IMR-90 (cell line): ENCODE measurements at regions not wholly inside any gene's neighbourhood (a gene's known extent, or its start where the extent isn't known, plus 50 kb on each side); places are given as distances from the start of the nearest gene placed in this dataset.

Experiments
- ATAC-seq: fragments of 200-7000 bp; cut with Tn5 transposase; 2 replicates; pipeline ENCODE4 v1.9.1; 2020; ENCODE audit warnings: low read depth, mild to moderate bottlenecking, moderate library complexity
- BruUV-seq: library from RNA; stranded (reverse); fragments of 400-500 nt; replicated peaks from 2 replicates; lab custom pipeline; 2021; lab: Mats Ljungman, UMichigan
- CTCF ChIA-PET: fragments of 300-600 bp; formaldehyde crosslinking; extraction: SDS; loops from one replicate; lab custom pipeline; 2021; ENCODE audit warnings: antibody characterized with exemption; lab: Yijun Ruan, JAX
- POLR2A ChIA-PET: fragments of 300-600 bp; sonication (Branson Sonifier 250); formaldehyde crosslinking; loops from one replicate; lab custom pipeline; 2022; ENCODE audit warnings: antibody characterized with exemption; ENCODE audit not compliant: unreplicated experiment; lab: Charles Lee
- DNase-seq: peaks from one replicate; pipeline ENCODE4 v3.0.0; 2013
- H2AFZ ChIP-seq: replicated peaks from 2 replicates; pipeline ENCODE3; 2013; ENCODE audit warnings: low read length, mild to moderate bottlenecking; ENCODE audit not compliant: poor library complexity
- H2AK5ac ChIP-seq: 2 replicates; pipeline ENCODE4 v1.6.1; 2013; ENCODE audit warnings: low read depth, low read length, inconsistent platforms
- H2AK9ac ChIP-seq: replicated peaks from 2 replicates; pipeline ENCODE3; 2013; ENCODE audit warnings: mild to moderate bottlenecking, low read depth, low read length, moderate library complexity; ENCODE audit not compliant: poor library complexity
- H2BK120ac ChIP-seq: 2 replicates; pipeline ENCODE4 v1.6.1; 2013; ENCODE audit warnings: low read depth, low read length, inconsistent platforms
- H2BK15ac ChIP-seq: 3 replicates; pipeline ENCODE4 v1.6.1; 2013; ENCODE audit warnings: low read depth, low read length, inconsistent platforms
- H2BK20ac ChIP-seq: 2 replicates; pipeline ENCODE4 v1.6.1; 2013; ENCODE audit warnings: low read depth, mild to moderate bottlenecking, inconsistent platforms, low read length, moderate library complexity
- H2BK5ac ChIP-seq: 2 replicates; pipeline ENCODE4 v1.6.1; 2013; ENCODE audit warnings: mild to moderate bottlenecking, low read depth, low read length, inconsistent platforms; ENCODE audit not compliant: poor library complexity, severe bottlenecking
- H3K14ac ChIP-seq: replicated peaks from 2 replicates; pipeline ENCODE4 v1.6.1; 2013; ENCODE audit warnings: low read depth, low read length, inconsistent platforms
- H3K18ac ChIP-seq: 2 replicates; pipeline ENCODE4 v1.6.1; 2013; ENCODE audit warnings: low read depth, low read length, control low read depth
- H3K23ac ChIP-seq: 2 replicates; pipeline ENCODE4 v1.6.1; 2013; ENCODE audit warnings: low read depth, low read length, inconsistent platforms
- H3K27ac ChIP-seq: 2 replicates; pipeline ENCODE4 v1.5.1; 2013; ENCODE audit warnings: mild to moderate bottlenecking, control low read depth, low read length; ENCODE audit not compliant: insufficient read depth
- H3K27me3 ChIP-seq: 2 replicates; pipeline ENCODE4 v1.6.1; 2013; ENCODE audit warnings: low read length; ENCODE audit not compliant: control insufficient read depth, insufficient read depth
- H3K36me3 ChIP-seq: 2 replicates; pipeline ENCODE4 v1.6.1; 2013; ENCODE audit warnings: low read length, mixed read lengths; ENCODE audit not compliant: control insufficient read depth, insufficient read depth
- H3K4ac ChIP-seq: 2 replicates; pipeline ENCODE4 v1.6.1; 2013; ENCODE audit warnings: low read depth, low read length, inconsistent platforms
- H3K4me1 ChIP-seq: 2 replicates; pipeline ENCODE4 v1.6.1; 2013; ENCODE audit warnings: low read length, mixed read lengths; ENCODE audit not compliant: control insufficient read depth, insufficient read depth
- H3K4me2 ChIP-seq: 2 replicates; pipeline ENCODE4 v1.6.1; 2013; ENCODE audit warnings: low read depth, mild to moderate bottlenecking, control low read depth, low read length, moderate library complexity
- H3K4me3 ChIP-seq: 2 replicates; pipeline ENCODE4 v1.5.1; 2013; ENCODE audit warnings: low read depth, mild to moderate bottlenecking, control low read depth, low read length, moderate library complexity; ENCODE audit not compliant: insufficient read depth
- H3K56ac ChIP-seq: 2 replicates; pipeline ENCODE4 v1.6.1; 2013; ENCODE audit warnings: low read length, inconsistent platforms; ENCODE audit not compliant: insufficient read depth; ENCODE audit errors: extremely low read depth
- H3K79me1 ChIP-seq, 2 experiments: 2 replicates each; pipeline ENCODE4 v1.6.1; 2013; ENCODE audit warnings: low read length in 2 of 2, inconsistent platforms in 1 of 2, low read depth in 1 of 2
- H3K9ac ChIP-seq: 2 replicates; pipeline ENCODE4 v1.6.1; 2013; ENCODE audit warnings: low read depth, low read length, control low read depth
- H3K9me1 ChIP-seq: 2 replicates; pipeline ENCODE4 v1.6.1; 2013; ENCODE audit warnings: low read length, inconsistent platforms; ENCODE audit not compliant: insufficient read depth
- H3K9me3 ChIP-seq: 2 replicates; pipeline ENCODE4 v1.6.1; 2013; ENCODE audit warnings: low read length; ENCODE audit not compliant: control insufficient read depth, insufficient read depth
- H4K20me1 ChIP-seq: 2 replicates; pipeline ENCODE4 v1.6.1; 2013; ENCODE audit warnings: low read length, inconsistent platforms; ENCODE audit not compliant: insufficient read depth
- H4K5ac ChIP-seq: 2 replicates; pipeline ENCODE4 v1.6.1; 2013; ENCODE audit warnings: mild to moderate bottlenecking, low read depth, low read length, control low read depth
- H4K8ac ChIP-seq, 2 experiments: 2 replicates each; pipeline ENCODE4 v1.6.1; 2013; ENCODE audit warnings: low read depth in 2 of 2, low read length in 2 of 2, control low read depth in 1 of 2, inconsistent platforms in 1 of 2
- H4K91ac ChIP-seq: 2 replicates; pipeline ENCODE4 v1.6.1; 2013; ENCODE audit warnings: low read depth, low read length, inconsistent platforms; ENCODE audit not compliant: insufficient read depth
- BHLHE40 ChIP-seq: fragments of 150-350 bp; IDR thresholded peaks from 2 replicates; pipeline ENCODE4 v1.6.1; 2016; ENCODE audit warnings: mild to moderate bottlenecking, low read depth, low read length
- CEBPB ChIP-seq: IDR thresholded peaks from 2 replicates; pipeline ENCODE4 v1.6.1; 2012; ENCODE audit warnings: low read depth, low read length, improper control_type of control experiment
- CHD1 ChIP-seq: IDR thresholded peaks from 2 replicates; pipeline ENCODE4 v1.6.1; 2012; ENCODE audit warnings: low read depth, low read length, improper control_type of control experiment
- FOS ChIP-seq: fragments of 150-350 bp; IDR thresholded peaks from 2 replicates; pipeline ENCODE4 v1.6.1; 2016; ENCODE audit warnings: low read depth, low read length
- MAFK ChIP-seq: IDR thresholded peaks from 2 replicates; pipeline ENCODE4 v1.6.1; 2012; ENCODE audit warnings: low read depth, low read length, improper control_type of control experiment
- MAZ ChIP-seq: IDR thresholded peaks from 2 replicates; pipeline ENCODE4 v1.6.1; 2012; ENCODE audit warnings: low read depth, mild to moderate bottlenecking, low read length, improper control_type of control experiment, moderate library complexity, borderline replicate concordance
- MXI1 ChIP-seq: IDR thresholded peaks from 2 replicates; pipeline ENCODE4 v1.6.1; 2012; ENCODE audit warnings: low read depth, mild to moderate bottlenecking, low read length, moderate library complexity, borderline replicate concordance
- NFE2L2 ChIP-seq: fragments of 150-350 bp; IDR thresholded peaks from 2 replicates; pipeline ENCODE4 v1.6.1; 2016; ENCODE audit warnings: low read depth, mild to moderate bottlenecking, low read length
- POLR2A ChIP-seq: IDR thresholded peaks from 2 replicates; pipeline ENCODE4 v1.6.1; 2012; ENCODE audit warnings: mild to moderate bottlenecking, low read depth, low read length
- RAD21 ChIP-seq: IDR thresholded peaks from 2 replicates; pipeline ENCODE4 v1.6.1; 2012; ENCODE audit warnings: low read length, improper control_type of control experiment
- RCOR1 ChIP-seq: IDR thresholded peaks from 2 replicates; pipeline ENCODE4 v1.6.1; 2012; ENCODE audit warnings: mild to moderate bottlenecking, low read length, improper control_type of control experiment; ENCODE audit not compliant: insufficient replicate concordance
- RFX5 ChIP-seq: IDR thresholded peaks from 2 replicates; pipeline ENCODE4 v1.8.0; 2012; ENCODE audit warnings: low read depth, mild to moderate bottlenecking, low read length, moderate library complexity
- SMC3 ChIP-seq: fragments of 150-350 bp; IDR thresholded peaks from 2 replicates; pipeline ENCODE4 v1.6.1; 2016; ENCODE audit warnings: low read depth, mild to moderate bottlenecking, antibody characterized with exemption, low read length, moderate library complexity
- WGBS, 2 experiments: methylation state at CpG; one replicate each; pipeline versions ENCODE4 v1.1.5 to v1.1.7; 2013; ENCODE audit warnings: missing lambda C conversion rate in 2 of 2; ENCODE audit not compliant: insufficient read length in 1 of 2; ENCODE audit errors: extremely low coverage in 2 of 2; 5-methylcytosine and 5-hydroxymethylcytosine counted together
- dilution Hi-C: fragments of 300-500 bp; cut with HindIII; formaldehyde crosslinking; loops from one replicate; pipeline ENCODE4 v1.14.3; 2018; ENCODE audit warnings: low sequenced_read_pairs; ENCODE audit not compliant: unreplicated experiment
- in situ Hi-C: fragments of 300-500 bp; cut with MboI; formaldehyde crosslinking; loops from 3 replicates; pipeline ENCODE4 v1.14.3; 2019; ENCODE audit warnings: low sequenced_read_pairs, inconsistent platforms, mixed read lengths
- intact Hi-C: fragments of 100-400 bp; cut with micrococcal nuclease; formaldehyde crosslinking; loops from 2 replicates; pipeline ENCODE4 v1.10.0; 2022
- TF ChIP-seq, protein P1 (sequence below): fragments of 150-350 bp; IDR thresholded peaks from 2 replicates; pipeline ENCODE4 v1.6.1; 2016; ENCODE audit warnings: low read depth, mild to moderate bottlenecking, low read length, moderate library complexity, borderline replicate concordance
- TF ChIP-seq, protein P2 (sequence below): conservative IDR thresholded peaks from 2 replicates; pipeline ENCODE4 v1.5.1; 2012; ENCODE audit warnings: mild to moderate bottlenecking, low read depth, low read length, improper control_type of control experiment
- TF ChIP-seq, protein P3 (sequence below): fragments of 150-350 bp; IDR thresholded peaks from 2 replicates; pipeline ENCODE4 v1.6.1; 2017; ENCODE audit warnings: mild to moderate bottlenecking, antibody characterized with exemption, low read length, low read depth

DNA sequence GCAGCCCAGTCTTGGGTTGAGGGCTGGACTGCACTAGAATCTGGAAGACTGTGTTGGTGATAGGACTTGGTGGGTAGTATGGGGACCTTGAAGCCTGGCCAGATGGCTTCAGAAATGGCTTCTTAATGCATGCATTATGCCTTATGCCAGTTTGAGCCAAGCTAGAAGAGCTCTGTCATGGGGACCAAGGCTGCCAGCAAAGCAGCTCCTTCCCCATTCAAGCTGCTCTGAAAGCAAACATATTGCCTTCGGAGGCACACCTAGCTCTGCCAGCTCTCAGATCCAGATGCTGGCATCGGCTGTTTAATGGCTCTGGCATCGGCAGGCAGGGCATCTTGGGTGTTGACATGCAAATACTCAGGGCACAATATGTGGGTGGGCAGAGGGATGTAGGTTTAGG, 59.0 kb upstream of the IGFBP5 start:
- ATAC-seq (no peak), DNase-seq (no peak)
- Histone ChIP-seq H3K23ac (no peak overlapping the region), H3K4me3 (no peak overlapping the region), H4K20me1 (no peaks in the 10 kb centered on the region), H2BK20ac (no peak overlapping the region), H3K9me1 (no peaks in the 10 kb centered on the region), H4K5ac (no peak overlapping the region), H2BK15ac (no peak overlapping the region), H3K27ac (no peak overlapping the region), H3K14ac (no peak overlapping the region), H4K91ac (no peak overlapping the region), H2AK5ac (no peak overlapping the region), H2BK5ac (no peak overlapping the region), H3K36me3 (no peaks in the 10 kb centered on the region), H3K79me1 (no peaks in the 10 kb centered on the region), H3K9ac (no peak overlapping the region), H4K8ac (no peak overlapping the region), H2AK9ac (no peak overlapping the region), H2AFZ (no peak overlapping the region), H3K9me3 (no peaks in the 10 kb centered on the region), H3K4me1 (peaks cover 2% of the 10 kb centered on the region; the same call in 1 of the 2 replicates), H3K4ac (no peak overlapping the region), H3K18ac (no peak overlapping the region), H2BK120ac (no peak overlapping the region), H3K4me2 (no peak overlapping the region), H3K56ac (no peak overlapping the region), H3K27me3 (peaks cover 25% of the 10 kb centered on the region)
- intact Hi-C loops (no loop called here), dilution Hi-C loops (no loop called here), in situ Hi-C loops (no loop called here)
- ChIA-PET POLR2A (no interaction called here), CTCF (no interaction called here)
- no peak for TF ChIP-seq NFE2L2
- no peak for TF ChIP-seq MAFK
- TF ChIP-seq BHLHE40, result no peak
- no peak for TF ChIP-seq RFX5
- TF ChIP-seq MAZ, result no peak
- TF ChIP-seq SMC3, result no peak
- TF ChIP-seq, protein P1, sequence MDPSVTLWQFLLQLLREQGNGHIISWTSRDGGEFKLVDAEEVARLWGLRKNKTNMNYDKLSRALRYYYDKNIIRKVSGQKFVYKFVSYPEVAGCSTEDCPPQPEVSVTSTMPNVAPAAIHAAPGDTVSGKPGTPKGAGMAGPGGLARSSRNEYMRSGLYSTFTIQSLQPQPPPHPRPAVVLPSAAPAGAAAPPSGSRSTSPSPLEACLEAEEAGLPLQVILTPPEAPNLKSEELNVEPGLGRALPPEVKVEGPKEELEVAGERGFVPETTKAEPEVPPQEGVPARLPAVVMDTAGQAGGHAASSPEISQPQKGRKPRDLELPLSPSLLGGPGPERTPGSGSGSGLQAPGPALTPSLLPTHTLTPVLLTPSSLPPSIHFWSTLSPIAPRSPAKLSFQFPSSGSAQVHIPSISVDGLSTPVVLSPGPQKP, result no peak
- TF ChIP-seq MXI1, result no peak
- no peak for TF ChIP-seq CEBPB
- TF ChIP-seq CHD1, result no peak
- no peak for TF ChIP-seq RCOR1
- TF ChIP-seq, protein P2, sequence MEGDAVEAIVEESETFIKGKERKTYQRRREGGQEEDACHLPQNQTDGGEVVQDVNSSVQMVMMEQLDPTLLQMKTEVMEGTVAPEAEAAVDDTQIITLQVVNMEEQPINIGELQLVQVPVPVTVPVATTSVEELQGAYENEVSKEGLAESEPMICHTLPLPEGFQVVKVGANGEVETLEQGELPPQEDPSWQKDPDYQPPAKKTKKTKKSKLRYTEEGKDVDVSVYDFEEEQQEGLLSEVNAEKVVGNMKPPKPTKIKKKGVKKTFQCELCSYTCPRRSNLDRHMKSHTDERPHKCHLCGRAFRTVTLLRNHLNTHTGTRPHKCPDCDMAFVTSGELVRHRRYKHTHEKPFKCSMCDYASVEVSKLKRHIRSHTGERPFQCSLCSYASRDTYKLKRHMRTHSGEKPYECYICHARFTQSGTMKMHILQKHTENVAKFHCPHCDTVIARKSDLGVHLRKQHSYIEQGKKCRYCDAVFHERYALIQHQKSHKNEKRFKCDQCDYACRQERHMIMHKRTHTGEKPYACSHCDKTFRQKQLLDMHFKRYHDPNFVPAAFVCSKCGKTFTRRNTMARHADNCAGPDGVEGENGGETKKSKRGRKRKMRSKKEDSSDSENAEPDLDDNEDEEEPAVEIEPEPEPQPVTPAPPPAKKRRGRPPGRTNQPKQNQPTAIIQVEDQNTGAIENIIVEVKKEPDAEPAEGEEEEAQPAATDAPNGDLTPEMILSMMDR, result no peak
- no peak for TF ChIP-seq POLR2A
- TF ChIP-seq RAD21, result no peak
- TF ChIP-seq FOS, result no peak
- TF ChIP-seq, protein P3, sequence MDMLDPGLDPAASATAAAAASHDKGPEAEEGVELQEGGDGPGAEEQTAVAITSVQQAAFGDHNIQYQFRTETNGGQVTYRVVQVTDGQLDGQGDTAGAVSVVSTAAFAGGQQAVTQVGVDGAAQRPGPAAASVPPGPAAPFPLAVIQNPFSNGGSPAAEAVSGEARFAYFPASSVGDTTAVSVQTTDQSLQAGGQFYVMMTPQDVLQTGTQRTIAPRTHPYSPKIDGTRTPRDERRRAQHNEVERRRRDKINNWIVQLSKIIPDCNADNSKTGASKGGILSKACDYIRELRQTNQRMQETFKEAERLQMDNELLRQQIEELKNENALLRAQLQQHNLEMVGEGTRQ, result no peak
- WGBS, 2 experiments, result 70% methylated on average over 2 of the region's 3 CpGs; no CpG with 5 or more reads in 1 of the 2 experiments
- BruUV-seq, result no TSS peak
